Trophoblast cell (in vitro differentiated cells and primary cell): ENCODE measurements at regions not wholly inside any gene's neighbourhood (a gene's known extent, or its start where the extent isn't known, plus 50 kb on each side); places are given as distances from the start of the nearest gene placed in this dataset.

ENCODE experiments used
- DNase-seq, 2 donors: peaks; one replicate each; pipeline ENCODE4 v3.0.0-alpha.2; 2016
- H2AFZ ChIP-seq: 2 replicates; pipeline ENCODE4 v1.6.1; 2013; ENCODE audit warnings: low read length, moderate library complexity, mild to moderate bottlenecking; ENCODE audit not compliant: insufficient read depth, poor library complexity
- H2AK5ac ChIP-seq: 2 replicates; pipeline ENCODE4 v1.6.1; 2013; ENCODE audit warnings: mild to moderate bottlenecking, low read length
- H2BK120ac ChIP-seq: 2 replicates; pipeline ENCODE4 v1.6.1; 2013; ENCODE audit warnings: low read length, mild to moderate bottlenecking, moderate library complexity; ENCODE audit not compliant: insufficient read depth, poor library complexity
- H2BK12ac ChIP-seq: 2 replicates; pipeline ENCODE4 v1.6.1; 2013; ENCODE audit warnings: mild to moderate bottlenecking, low read length, moderate library complexity
- H2BK5ac ChIP-seq: 2 replicates; pipeline ENCODE4 v1.6.1; 2013; ENCODE audit warnings: low read length, low read depth, moderate library complexity, mild to moderate bottlenecking; ENCODE audit not compliant: poor library complexity
- H3K14ac ChIP-seq: 2 replicates; pipeline ENCODE4 v1.6.1; 2013; ENCODE audit warnings: mild to moderate bottlenecking, low read length
- H3K18ac ChIP-seq: 2 replicates; pipeline ENCODE4 v1.6.1; 2013; ENCODE audit warnings: mild to moderate bottlenecking, low read length
- H3K23ac ChIP-seq: 2 replicates; pipeline ENCODE4 v1.6.1; 2013; ENCODE audit warnings: low read length
- H3K27ac ChIP-seq: 2 replicates; pipeline ENCODE4 v1.5.1; 2013; ENCODE audit warnings: low read depth, mild to moderate bottlenecking, inconsistent platforms, low read length, moderate library complexity
- H3K27me3 ChIP-seq: 2 replicates; pipeline ENCODE4 v1.6.1; 2013; ENCODE audit warnings: inconsistent platforms, mild to moderate bottlenecking, low read length, moderate library complexity; ENCODE audit not compliant: insufficient read depth
- H3K36me3 ChIP-seq, 2 experiments: 1 replicate in 1 of 2; 2 replicates in 1 of 2; pipeline ENCODE4 v1.6.1; 2013; ENCODE audit warnings: low read length in 2 of 2, mild to moderate bottlenecking in 2 of 2, moderate library complexity in 1 of 2; ENCODE audit not compliant: insufficient read depth in 2 of 2, control insufficient read depth in 1 of 2
- H3K4ac ChIP-seq: 2 replicates; pipeline ENCODE4 v1.6.1; 2013; ENCODE audit warnings: low read depth, mild to moderate bottlenecking, low read length, moderate library complexity
- H3K4me1 ChIP-seq, 2 experiments: 1 replicate in 1 of 2; 2 replicates in 1 of 2; pipeline ENCODE4 v1.6.1; 2013; ENCODE audit warnings: low read length in 2 of 2, mild to moderate bottlenecking in 2 of 2, moderate library complexity in 1 of 2; ENCODE audit not compliant: insufficient read depth in 2 of 2, control insufficient read depth in 1 of 2
- H3K4me2 ChIP-seq: 2 replicates; pipeline ENCODE4 v1.6.1; 2013; ENCODE audit warnings: inconsistent platforms, mild to moderate bottlenecking, low read length, moderate library complexity
- H3K4me3 ChIP-seq: 2 replicates; pipeline ENCODE4 v1.5.1; 2013; ENCODE audit warnings: mild to moderate bottlenecking, low read depth, low read length, inconsistent platforms
- H3K79me1 ChIP-seq: one replicate; pipeline ENCODE4 v1.6.1; 2013; ENCODE audit warnings: low read length
- H3K79me2 ChIP-seq: 2 replicates; pipeline ENCODE4 v1.6.1; 2013; ENCODE audit warnings: low read length, mild to moderate bottlenecking; ENCODE audit not compliant: control insufficient read depth, insufficient read depth, poor library complexity
- H3K9ac ChIP-seq: 2 replicates; pipeline ENCODE4 v1.6.1; 2013; ENCODE audit warnings: mild to moderate bottlenecking, low read length
- H3K9me3 ChIP-seq: 2 replicates; pipeline ENCODE4 v1.6.1; 2013; ENCODE audit warnings: low read depth, mild to moderate bottlenecking, control low read depth, inconsistent platforms, low read length; ENCODE audit not compliant: insufficient read depth
- H4K12ac ChIP-seq: 2 replicates; pipeline ENCODE4 v1.6.1; 2013; ENCODE audit warnings: low read depth, mild to moderate bottlenecking, low read length, moderate library complexity
- H4K8ac ChIP-seq: 2 replicates; pipeline ENCODE4 v1.6.1; 2013; ENCODE audit warnings: low read depth, mild to moderate bottlenecking, low read length, moderate library complexity
- H4K91ac ChIP-seq: one replicate; pipeline ENCODE4 v1.6.1; 2013; ENCODE audit warnings: low read depth, mild to moderate bottlenecking, low read length, moderate library complexity
- WGBS: extraction: QIAGEN DNeasy Blood & Tissue Kit; methylation state at CpG from one replicate; pipeline ENCODE4 v1.1.7; 2013; ENCODE audit warnings: missing lambda C conversion rate; ENCODE audit not compliant: insufficient read length, insufficient coverage; ENCODE audit errors: extremely low coverage; 5-methylcytosine and 5-hydroxymethylcytosine counted together

DNA sequence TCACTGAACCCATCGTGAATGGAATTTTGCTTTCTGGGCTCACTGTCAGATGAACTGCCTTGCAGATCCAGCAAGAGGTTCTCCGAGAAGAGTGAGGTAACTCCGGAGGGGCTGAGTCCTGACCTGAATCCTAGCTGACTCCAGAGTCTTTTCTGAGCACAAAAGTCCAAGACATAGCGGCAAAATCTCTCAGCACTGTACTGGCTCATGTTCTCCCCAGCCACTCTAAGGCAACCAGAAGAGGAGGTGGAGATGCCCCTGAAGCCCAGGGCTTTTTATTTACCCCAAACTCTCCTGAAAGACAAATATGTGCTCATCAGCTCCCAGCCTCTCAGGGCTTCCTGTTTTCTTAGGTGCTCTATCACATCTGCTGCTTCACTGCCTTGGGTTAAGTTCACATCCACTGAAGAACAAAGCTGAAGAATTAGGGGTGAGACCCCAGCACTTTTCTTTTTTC lies 221.8 kb downstream of the MREG start:
- Histone ChIP-seq H3K36me3 (no peaks in the 10 kb centered on the region), H3K18ac (no peak overlapping the region), H4K91ac (no peak overlapping the region), H4K8ac (no peak overlapping the region), H4K12ac (no peak overlapping the region), H3K4me1 (peaks cover 5 to 8% of the 10 kb centered on the region in 2 experiments), H3K9ac (no peak overlapping the region), H3K4ac (no peak overlapping the region), H2BK12ac (peak overlapping the region; percentile 54), H3K79me1 (peaks cover 4% of the 10 kb centered on the region), H2AFZ (no peak overlapping the region), H3K23ac (no peak overlapping the region), H3K79me2 (no peaks in the 10 kb centered on the region), H3K27me3 (no peaks in the 10 kb centered on the region), H3K4me2 (no peak overlapping the region), H3K4me3 (no peak overlapping the region), H2BK5ac (no peak overlapping the region), H3K27ac (no peak overlapping the region), H2AK5ac (no peak overlapping the region), H3K14ac (no peak overlapping the region), H2BK120ac (no peak overlapping the region), H3K9me3 (no peaks in the 10 kb centered on the region)
- WGBS, result no CpG with 5 or more reads among the region's 4 CpGs
- DNase-seq, result no peak

DNA sequence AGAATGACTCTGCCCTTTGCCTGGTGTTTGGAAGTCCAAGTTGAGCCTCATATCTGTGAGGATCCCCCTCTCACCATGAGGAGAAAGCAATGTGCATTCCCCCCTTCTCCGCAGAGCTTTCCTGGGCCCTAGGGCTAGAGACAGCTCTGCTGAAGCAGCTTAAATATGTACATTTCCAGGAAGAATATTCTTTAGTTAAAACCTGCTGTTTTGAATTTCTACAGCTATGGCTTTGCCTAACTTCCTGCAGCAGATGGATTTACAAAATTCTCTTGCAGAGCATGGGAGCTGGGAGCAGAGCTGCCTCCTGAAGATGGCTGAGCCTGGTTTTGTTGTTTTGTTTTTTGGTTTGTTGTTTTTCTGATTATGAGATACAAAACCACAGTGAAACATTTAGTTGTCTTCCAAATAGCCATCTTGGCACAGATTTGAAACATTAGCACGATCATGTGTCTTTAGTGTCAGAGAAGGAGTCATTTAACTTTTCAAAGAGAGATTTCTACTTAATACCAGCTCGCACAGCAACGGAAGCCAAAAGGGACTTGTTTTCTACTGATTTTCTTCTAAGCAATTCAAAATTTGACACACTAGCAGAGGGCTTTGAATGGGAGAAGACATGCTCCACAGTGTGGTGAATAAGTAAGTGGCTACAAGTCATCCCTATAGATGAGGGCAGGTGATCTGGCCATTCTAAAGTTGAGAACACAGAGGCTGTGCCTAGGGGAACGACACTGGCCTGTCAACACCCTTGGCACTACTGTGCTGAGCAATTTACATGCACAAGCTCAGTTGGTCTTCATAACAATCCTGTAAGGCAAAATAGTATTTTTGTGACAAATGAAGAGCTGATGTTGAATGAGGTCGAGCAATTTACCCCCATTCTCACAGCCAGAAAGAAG lies 222.6 kb downstream of the MREG start:
- DNase-seq, result no peak
- Histone ChIP-seq H2AK5ac (peak overlapping the region; percentile 35), H3K4me1 (peaks cover 5 to 8% of the 10 kb centered on the region in 2 experiments), H2AFZ (no peak overlapping the region), H3K27ac (no peak overlapping the region), H3K79me2 (no peaks in the 10 kb centered on the region), H2BK120ac (no peak overlapping the region), H2BK5ac (no peak overlapping the region), H3K4me3 (no peak overlapping the region), H3K9ac (no peak overlapping the region), H4K91ac (no peak overlapping the region), H3K18ac (no peak overlapping the region), H3K4ac (no peak overlapping the region), H2BK12ac (no peak overlapping the region), H3K27me3 (no peaks in the 10 kb centered on the region), H3K9me3 (no peaks in the 10 kb centered on the region), H4K8ac (peak overlapping the region; percentile 29), H3K79me1 (peaks cover 2% of the 10 kb centered on the region), H3K36me3 (no peaks in the 10 kb centered on the region), H3K14ac (peak overlapping the region; percentile 40), H3K4me2 (no peak overlapping the region), H4K12ac (no peak overlapping the region), H3K23ac (no peak overlapping the region)
- no CpG with 5 or more reads among the region's 6 CpGs for WGBS

DNA sequence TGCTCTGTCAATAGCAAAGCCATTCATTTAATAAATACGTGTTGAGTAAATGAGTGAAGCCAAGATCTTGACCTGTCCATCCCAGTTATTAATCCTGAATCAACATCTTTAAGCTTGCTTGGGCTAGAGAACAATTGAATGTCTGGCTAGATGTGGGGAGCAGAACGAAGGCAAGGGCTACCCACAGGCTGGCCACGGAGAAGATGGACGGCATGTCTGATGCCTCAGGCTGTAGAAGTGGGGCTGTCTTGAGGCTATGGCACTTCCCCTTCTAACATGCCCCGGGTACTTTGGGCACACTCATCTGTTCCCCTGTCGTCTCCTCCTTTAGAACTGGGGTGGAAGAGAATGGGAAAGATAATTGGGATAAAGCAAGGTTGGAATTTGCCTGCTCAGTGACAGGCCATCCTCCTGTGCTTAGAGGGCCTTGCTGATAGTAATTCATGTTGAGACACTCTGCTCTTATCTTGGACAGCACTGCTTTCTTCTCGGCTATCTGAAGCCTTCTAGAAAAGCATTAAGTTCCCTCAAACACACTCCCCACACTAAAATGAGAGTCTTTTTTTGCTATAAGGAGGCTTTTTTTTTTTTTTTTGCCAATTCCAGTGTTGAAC lies 225.7 kb downstream of the MREG start:
- Histone ChIP-seq H4K8ac (no peak overlapping the region), H3K4me1 (peaks cover 5 to 8% of the 10 kb centered on the region in 2 experiments), H3K4ac (no peak overlapping the region), H3K79me1 (peaks cover 5% of the 10 kb centered on the region), H3K27ac (no peak overlapping the region), H2AFZ (no peak overlapping the region), H3K14ac (no peak overlapping the region), H3K9ac (no peak overlapping the region), H3K4me2 (no peak overlapping the region), H3K9me3 (no peaks in the 10 kb centered on the region), H4K91ac (no peak overlapping the region), H2BK12ac (no peak overlapping the region), H3K27me3 (no peaks in the 10 kb centered on the region), H3K4me3 (no peak overlapping the region), H3K36me3 (no peaks in the 10 kb centered on the region), H2AK5ac (no peak overlapping the region), H3K18ac (no peak overlapping the region), H3K79me2 (no peaks in the 10 kb centered on the region), H4K12ac (no peak overlapping the region), H3K23ac (no peak overlapping the region), H2BK120ac (no peak overlapping the region), H2BK5ac (no peak overlapping the region)
- no peak for DNase-seq
- WGBS, result no CpG with 5 or more reads among the region's 7 CpGs

DNA sequence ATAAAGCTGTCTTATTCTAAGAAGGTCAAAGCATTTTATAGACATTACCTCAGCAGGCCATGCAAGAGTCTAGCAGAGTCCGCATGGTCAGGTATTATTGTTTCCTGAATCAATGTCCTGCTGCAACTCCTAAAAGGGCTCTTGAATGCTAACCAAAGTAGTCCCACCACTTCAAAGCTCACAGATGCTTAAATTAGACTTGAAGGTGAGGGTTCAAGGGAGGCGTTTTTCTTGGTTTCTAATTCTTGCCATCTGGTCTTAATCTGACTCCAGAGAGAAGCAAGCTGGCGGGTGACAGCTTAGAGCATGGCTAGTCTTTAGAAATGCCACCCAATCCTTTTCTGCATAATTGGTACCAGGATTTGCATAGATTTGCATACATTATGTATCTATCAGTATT lies 226.3 kb downstream of the MREG start:
- Histone ChIP-seq H3K36me3 (no peaks in the 10 kb centered on the region), H3K4me2 (no peak overlapping the region)

More for the DNA sequence above, 226.3 kb downstream of the MREG start:
- no CpG with 5 or more reads among the region's 3 CpGs for WGBS
- H3K27me3 ChIP-seq, result no peaks in the 10 kb centered on the region
- H3K4me1 ChIP-seq, result peaks cover 5 to 8% of the 10 kb centered on the region in 2 experiments
- H3K4ac ChIP-seq, result no peak overlapping the region
- H2BK120ac ChIP-seq, result no peak overlapping the region
- no peak for DNase-seq
- no peak overlapping the region for H3K27ac ChIP-seq
- no peak overlapping the region for H3K9ac ChIP-seq
- no peak overlapping the region for H4K91ac ChIP-seq
- H4K12ac ChIP-seq, result no peak overlapping the region
- no peak overlapping the region for H4K8ac ChIP-seq
- no peak overlapping the region for H2BK12ac ChIP-seq
- H3K14ac ChIP-seq, result no peak overlapping the region
- no peak overlapping the region for H2AFZ ChIP-seq
- no peaks in the 10 kb centered on the region for H3K9me3 ChIP-seq
- H2AK5ac ChIP-seq, result no peak overlapping the region
- no peak overlapping the region for H2BK5ac ChIP-seq
- H3K18ac ChIP-seq, result no peak overlapping the region
- H3K23ac ChIP-seq, result no peak overlapping the region
- H3K79me1 ChIP-seq, result peaks cover 5% of the 10 kb centered on the region
- no peak overlapping the region for H3K4me3 ChIP-seq
- no peaks in the 10 kb centered on the region for H3K79me2 ChIP-seq
